ENCODE measurements at regions not wholly inside any gene's neighbourhood (a gene's known extent, or its start where the extent isn't known, plus 50 kb on each side); places are given as distances from the start of the nearest gene placed in this dataset.

DNA sequence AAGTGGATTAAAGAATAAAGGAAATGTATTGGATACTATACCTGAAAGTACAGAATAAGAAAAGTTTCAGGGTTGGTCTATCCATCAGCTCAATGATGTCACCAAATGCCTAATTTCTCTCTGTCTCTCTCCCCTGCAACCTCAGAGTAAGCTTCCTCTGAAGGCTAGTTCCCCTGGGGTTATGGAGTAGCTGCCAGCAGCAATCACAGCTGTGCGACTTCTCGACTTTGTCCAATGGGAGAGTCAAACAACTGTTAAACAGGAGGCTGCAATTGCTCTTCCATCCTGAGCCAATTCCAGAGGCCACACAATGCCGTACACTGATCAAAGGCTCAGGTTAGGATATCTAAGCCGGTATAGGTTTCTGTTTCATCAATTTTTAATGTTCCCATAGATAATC is 95.3 kb upstream of the FANCL start:
- no peak overlapping the region for H2BK15ac ChIP-seq (ENCODE audit: low read length)
- FAIRE-seq, result no peak
- H4K5ac ChIP-seq (ENCODE audit: insufficient read length, low read depth, low read length), result no peak overlapping the region
- H3K36me3 ChIP-seq (ENCODE audit: control insufficient read depth in 2 of 4, insufficient read depth in 4 of 4, low read length in 3 of 4), result no peaks in the 10 kb centered on the region
- no peaks in the 10 kb centered on the region for H3K23me2 ChIP-seq (ENCODE audit: low read depth, low read length)
- TF ChIP-seq RAD21 (IDR thresholded peaks at IDR 0.05 in 1 of 2, conservative IDR thresholded peaks at IDR 0.05 in 1 of 2; ENCODE audit: low read depth in 2 of 2, low read length in 2 of 2) (no peak), BCL11A (IDR thresholded peaks at IDR 0.05; ENCODE audit: low read depth in 2 of 2, low read length in 2 of 2) (no peak), ATF3 (IDR thresholded peaks at IDR 0.05; ENCODE audit: insufficient read depth, low read depth, low read length) (no peak), KDM5A (IDR thresholded peaks at IDR 0.05; ENCODE audit: low read length) (no peak), SUZ12 (IDR thresholded peaks at IDR 0.05; ENCODE audit: low read length) (no peak), CREB1 (IDR thresholded peaks at IDR 0.05) (no peak), SIN3A (conservative IDR thresholded peaks at IDR 0.05 in 1 of 2, IDR thresholded peaks at IDR 0.05 in 1 of 2; ENCODE audit: low read depth in 1 of 2, low read length in 2 of 2) (no peak), PHF8 (conservative IDR thresholded peaks at IDR 0.05; ENCODE audit: low read depth, low read length) (no peak), MAFK (IDR thresholded peaks at IDR 0.05; ENCODE audit: low read depth, low read length) (no peak), FOSL1 (IDR thresholded peaks at IDR 0.05; ENCODE audit: insufficient read depth, low read depth, low read length) (no peak), HDAC6 (IDR thresholded peaks at IDR 0.05; ENCODE audit: low read depth, low read length) (no peak), TAF7 (optimal IDR thresholded peaks at IDR 0.05; ENCODE audit: borderline replicate concordance, low read depth, low read length) (no peak), ASH2L (IDR thresholded peaks at IDR 0.05; ENCODE audit: low read length) (no peak)
- no peak overlapping the region for H2BK20ac ChIP-seq (ENCODE audit: low read length)
- no peak overlapping the region for H3K27ac ChIP-seq (ENCODE audit: low read depth, low read length)
- H3K23ac ChIP-seq (ENCODE audit: insufficient read length), result no peak overlapping the region
- DNase-seq (ENCODE audit: low read depth in 1 of 2, low spot score in 2 of 2), result no peak
- H3K4ac ChIP-seq (replicated peaks; ENCODE audit: insufficient read length, low read depth, low read length), result no peak overlapping the region
- WGBS, 2 experiments (ENCODE audit: extremely low coverage in 1 of 2, insufficient coverage in 1 of 2, insufficient read length in 1 of 2, insufficient replicate concordance in 2 of 2, low coverage in 1 of 2, low lambda C conversion rate in 2 of 2, missing lambda C conversion rate in 1 of 2), result 87% methylated on average over 4 of the region's 4 CpGs; no CpG with 5 or more reads in 1 of the 2 experiments
- no peaks in the 10 kb centered on the region for H3K79me2 ChIP-seq (ENCODE audit: control insufficient read depth in 1 of 2, insufficient read depth in 2 of 2, low read length in 2 of 2)
- no peak overlapping the region for H4K91ac ChIP-seq (replicated peaks; ENCODE audit: insufficient read length, low read length)
- H2BK120ac ChIP-seq (replicated peaks; ENCODE audit: low read depth, low read length), result no peak overlapping the region
- H2AK5ac ChIP-seq (ENCODE audit: low read depth, low read length), result no peak overlapping the region
- no peak overlapping the region for H4K8ac ChIP-seq (ENCODE audit: extremely low read depth, insufficient read depth, low read length)
- ChIA-PET CTCF (ENCODE audit: partially characterized antibody) (interaction anchor here (1.0 to 1.4 kb wide), 3 partner anchors 12 to 21 kb away, joined by 3 to 4 read pairs (median 4); no protein-coding TSS in a partner anchor), POLR2A (ENCODE audit: partially characterized antibody) (no interaction called here)
- no peaks in the 10 kb centered on the region for H4K20me1 ChIP-seq (replicated peaks in 1 of 2; ENCODE audit: control insufficient read depth in 1 of 2, insufficient read depth in 2 of 2, low read length in 2 of 2)
- H3K9ac ChIP-seq (replicated peaks in 1 of 4; ENCODE audit: extremely low read depth in 1 of 4, low read depth in 3 of 4, low read length in 3 of 4), result no peak overlapping the region
- no peak overlapping the region for H3K4me2 ChIP-seq (ENCODE audit: insufficient read depth in 1 of 2, low read depth in 2 of 2, low read length in 2 of 2)
- no peak overlapping the region for H2BK5ac ChIP-seq (ENCODE audit: low read depth, low read length)
- no peaks in the 10 kb centered on the region for H3K27me3 ChIP-seq (replicated peaks in 1 of 4; ENCODE audit: control insufficient read depth in 3 of 4, extremely low read depth in 1 of 4, insufficient read depth in 3 of 4, low read length in 3 of 4)
- no peaks in the 10 kb centered on the region for H3K9me3 ChIP-seq (ENCODE audit: insufficient read depth in 2 of 2, low read depth in 1 of 2, low read length in 1 of 2)
- no peaks in the 10 kb centered on the region for H3K79me1 ChIP-seq (ENCODE audit: low read depth, low read length)
- no peak overlapping the region for H3K18ac ChIP-seq (ENCODE audit: extremely low read depth, low read length)
- no peaks in the 10 kb centered on the region for H3K4me1 ChIP-seq (replicated peaks in 1 of 4; ENCODE audit: control insufficient read depth in 3 of 4, insufficient read depth in 4 of 4, low read length in 3 of 4)
- no peak overlapping the region for H3K4me3 ChIP-seq (ENCODE audit: extremely low read depth in 1 of 4, insufficient read depth in 2 of 4, low read depth in 3 of 4, low read length in 4 of 4)
- no peak overlapping the region for H3K14ac ChIP-seq (ENCODE audit: insufficient read length)
- no peak overlapping the region for H2AFZ ChIP-seq (ENCODE audit: low read length)
- no peak overlapping the region for H3K56ac ChIP-seq (replicated peaks; ENCODE audit: insufficient read length, low read depth, low read length)
- no peak overlapping the region for H2BK12ac ChIP-seq (ENCODE audit: low read depth, low read length)
